Stomach (tissue), 8 donors: ENCODE measurements at regions not wholly inside any gene's neighbourhood (a gene's known extent, or its start where the extent isn't known, plus 50 kb on each side); places are given as distances from the start of the nearest gene placed in this dataset.
A peak's percentile ranks its signal among the peaks of the same experiment; 100 is the strongest.

Experiments
- DNase-seq, 2 donors: peaks; one replicate each; pipeline versions ENCODE4 v3.0.0 to v3.0.0-alpha.2; 2013 to 2019
- H3K27ac ChIP-seq, 5 donors: fragments of 200-600 bp in 4 of 5; sonication (generic) in 4 of 5; one replicate each; pipeline ENCODE4 v1.5.1; 2013 to 2019; ENCODE audit warnings: mild to moderate bottlenecking in 1 of 5, moderate library complexity in 1 of 5
- H3K27me3 ChIP-seq, 3 donors: fragments of 200-600 bp; sonication (generic); one replicate each; pipeline ENCODE4 v1.5.1; 2017 to 2019; ENCODE audit warnings: mixed run types in 1 of 3
- H3K36me3 ChIP-seq, 4 donors: fragments of 200-600 bp; sonication (generic); 1 replicate in 3 of 4; 2 replicates in 1 of 4; pipeline ENCODE4 v1.5.1; 2016 to 2019
- H3K4me1 ChIP-seq, 4 donors: fragments of 200-600 bp; sonication (generic); one replicate each; pipeline ENCODE4 v1.5.1; 2016 to 2019
- H3K4me3 ChIP-seq, 4 donors: fragments of 200-600 bp; sonication (generic) in 3 of 4; one replicate each; pipeline ENCODE4 v1.5.1; 2016 to 2019; ENCODE audit warnings: mild to moderate bottlenecking in 1 of 4
- H3K9me3 ChIP-seq, 4 donors: fragments of 200-600 bp; sonication (generic); one replicate each; pipeline ENCODE4 v1.5.1; 2016 to 2019
- CTCF ChIP-seq, 7 experiments: fragments of 450-650 bp in 4 of 7; fragments of 200-600 bp in 3 of 7; sonication (generic) in 3 of 7; IDR thresholded peaks; one replicate each; pipeline ENCODE4 v1.5.1; 2016 to 2019; ENCODE audit warnings: antibody characterized with exemption in 7 of 7, control low read depth in 2 of 7, mild to moderate bottlenecking in 1 of 7
- EP300 ChIP-seq: sonication (generic); formaldehyde crosslinking; IDR thresholded peaks from one replicate; pipeline ENCODE4 v1.6.1; 2017; ENCODE audit warnings: antibody characterized with exemption
- POLR2A ChIP-seq, 4 donors: fragments of 450-650 bp; IDR thresholded peaks; one replicate each; pipeline ENCODE4 v1.6.1; 2016; ENCODE audit warnings: antibody characterized with exemption in 4 of 4, control low read depth in 2 of 4, mild to moderate bottlenecking in 1 of 4, moderate library complexity in 1 of 4
- POLR2AphosphoS5 ChIP-seq, 3 donors: sonication (generic); formaldehyde crosslinking; IDR thresholded peaks; one replicate each; pipeline ENCODE4 v1.6.1; 2016; ENCODE audit warnings: antibody characterized with exemption in 3 of 3
- WGBS, 5 donors: extraction: QIAGEN DNeasy Blood & Tissue Kit in 3 of 5; methylation state at CpG; one replicate each; pipeline versions ENCODE4 v1.1.5 to v1.1.7; 2013 to 2018; 5-methylcytosine and 5-hydroxymethylcytosine counted together
- intact Hi-C: fragments of 100-400 bp; cut with DNase I; formaldehyde crosslinking; loops from one replicate; pipeline ENCODE4 v1.15.1; 2023; ENCODE audit warnings: low total_unique reads
- donor health status: healthy with polysubstance abuse.
- donor health status: Bipolar disorder and iron deficiency.
- donor health status: healthy.

GRCh38 chr5:130976493-130976892, 188.6 kb downstream of the HINT1 start:
- TF ChIP-seq POLR2A (IDR thresholded peaks at IDR 0.05) (no peak), POLR2AphosphoS5 (IDR thresholded peaks at IDR 0.05) (no peak), CTCF (IDR thresholded peaks at IDR 0.05) (no peak), EP300 (no peak)
- Histone ChIP-seq H3K27me3 (no peaks in the 10 kb centered on the region), H3K4me1 (peaks cover 0 to 27% (median 13%) of the 10 kb centered on the region in 4 donors), H3K4me3 (no peak overlapping the region), H3K9me3 (no peaks in the 10 kb centered on the region), H3K27ac (no peak overlapping the region), H3K36me3 (no peaks in the 10 kb centered on the region)
- no peak for DNase-seq
- intact Hi-C loops, result no loop called here

- Histone ChIP-seq H3K36me3 (no peaks in the 10 kb centered on the region), H3K4me1 (peaks cover 0 to 27% (median 13%) of the 10 kb centered on the region in 4 donors), H3K4me3 (no peak overlapping the region), H3K27me3 (no peaks in the 10 kb centered on the region), H3K27ac (no peak overlapping the region), H3K9me3 (no peaks in the 10 kb centered on the region)
- DNase-seq, result no peak
- no peak for TF ChIP-seq EP300
- no peak for TF ChIP-seq POLR2AphosphoS5 (IDR thresholded peaks at IDR 0.05)
- no peak for TF ChIP-seq CTCF (IDR thresholded peaks at IDR 0.05)
- no peak for TF ChIP-seq POLR2A (IDR thresholded peaks at IDR 0.05)
- intact Hi-C loops, result no loop called here
- 29 to 50% (median 40%) methylated on average over 1 of the region's 1 CpG for whole genome bisulfite sequencing, 5 donors
Measured at GRCh38 chr5:130975847-130976246, 189.2 kb downstream of the HINT1 start.

GRCh38 chr5:130975299-130975698, 189.8 kb downstream of the HINT1 start:
- TF ChIP-seq CTCF (IDR thresholded peaks at IDR 0.05) (no peak), EP300 (no peak), POLR2A (IDR thresholded peaks at IDR 0.05) (no peak), POLR2AphosphoS5 (IDR thresholded peaks at IDR 0.05) (no peak)
- WGBS, 5 donors, result 21 to 48% (median 41%) methylated on average over 2 of the region's 2 CpGs
- peak; percentile 53 for DNase-seq
- intact Hi-C loops, result no loop called here
- Histone ChIP-seq H3K27me3 (no peaks in the 10 kb centered on the region), H3K27ac (no peak overlapping the region), H3K9me3 (no peaks in the 10 kb centered on the region), H3K36me3 (no peaks in the 10 kb centered on the region), H3K4me1 (peaks cover 0 to 27% (median 13%) of the 10 kb centered on the region in 4 donors), H3K4me3 (no peak overlapping the region)

- WGBS, 5 donors, result 13 to 36% (median 21%) methylated on average over 1 of the region's 1 CpG
- Histone ChIP-seq H3K36me3 (no peaks in the 10 kb centered on the region), H3K9me3 (no peaks in the 10 kb centered on the region), H3K4me3 (no peak overlapping the region), H3K27me3 (no peaks in the 10 kb centered on the region), H3K27ac (no peak overlapping the region), H3K4me1 (peaks cover 0 to 27% (median 13%) of the 10 kb centered on the region in 4 donors)
- intact Hi-C loops, result no loop called here
- TF ChIP-seq POLR2A (IDR thresholded peaks at IDR 0.05) (no peak), EP300 (no peak), CTCF (IDR thresholded peaks at IDR 0.05) (no peak), POLR2AphosphoS5 (IDR thresholded peaks at IDR 0.05) (no peak)
- DNase-seq, result no peak
Measured at GRCh38 chr5:130974021-130974683, 190.9 kb downstream of the HINT1 start.
